Subcutaneous abdominal adipose tissue (tissue), 5 donors: ENCODE measurements at regions not wholly inside any gene's neighbourhood (a gene's known extent, or its start where the extent isn't known, plus 50 kb on each side); places are given as distances from the start of the nearest gene placed in this dataset.

Source experiments
- H3K27ac ChIP-seq: one replicate; pipeline ENCODE4 v1.7.0; 2013; ENCODE audit warnings: low read depth, mild to moderate bottlenecking, inconsistent platforms, low read length, moderate library complexity
- H3K27me3 ChIP-seq, 5 donors: one replicate each; pipeline ENCODE4 v1.7.0; 2013; ENCODE audit warnings: low read length in 5 of 5, inconsistent platforms in 1 of 5; ENCODE audit not compliant: control insufficient read depth in 5 of 5, insufficient read depth in 4 of 5
- H3K36me3 ChIP-seq, 5 donors: one replicate each; pipeline ENCODE4 v1.7.0; 2013; ENCODE audit warnings: low read length in 5 of 5; ENCODE audit not compliant: control insufficient read depth in 5 of 5, insufficient read depth in 5 of 5
- H3K4me1 ChIP-seq, 5 donors: one replicate each; pipeline ENCODE4 v1.7.0; 2013; ENCODE audit warnings: low read length in 5 of 5, mild to moderate bottlenecking in 3 of 5, moderate library complexity in 1 of 5; ENCODE audit not compliant: control insufficient read depth in 5 of 5, insufficient read depth in 5 of 5
- H3K4me3 ChIP-seq, 5 donors: one replicate each; pipeline ENCODE4 v1.7.0; 2013; ENCODE audit warnings: low read length in 5 of 5, low read depth in 1 of 5
- H3K9ac ChIP-seq, 5 donors: one replicate each; pipeline ENCODE4 v1.7.0; 2013; ENCODE audit warnings: low read length in 5 of 5, mild to moderate bottlenecking in 4 of 5, moderate library complexity in 3 of 5
- H3K9me3 ChIP-seq, 5 donors: one replicate each; pipeline ENCODE4 v1.7.0; 2013; ENCODE audit warnings: low read length in 5 of 5; ENCODE audit not compliant: control insufficient read depth in 5 of 5
- donor health status: healthy.
- donor health status: healthy.
- donor health status: healthy.
- donor health status: healthy.
- donor health status: healthy.

- Histone ChIP-seq H3K9ac (no peak overlapping the region), H3K27ac (no peak overlapping the region), H3K36me3 (no peaks in the 10 kb centered on the region), H3K4me3 (no peak overlapping the region), H3K9me3 (peaks cover 0 to 4% (median 0%) of the 10 kb centered on the region in 5 donors), H3K27me3 (no peaks in the 10 kb centered on the region), H3K4me1 (peaks cover 0 to 2% (median 0%) of the 10 kb centered on the region in 5 donors)
These were observed 465.3 kb upstream of the CLINT1 start for GRCh38 chr5:158324236-158324635.

- Histone ChIP-seq H3K27ac (no peak overlapping the region), H3K27me3 (no peaks in the 10 kb centered on the region), H3K4me1 (peaks cover 0 to 2% (median 0%) of the 10 kb centered on the region in 5 donors), H3K4me3 (no peak overlapping the region), H3K9ac (no peak overlapping the region), H3K9me3 (no peaks in the 10 kb centered on the region), H3K36me3 (no peaks in the 10 kb centered on the region)
These were observed 463.7 kb upstream of the CLINT1 start for GRCh38 chr5:158322620-158323019.

GRCh38 chr5:158320934-158321333, 462.0 kb upstream of the CLINT1 start:
- H3K27ac ChIP-seq = no peak overlapping the region
- H3K9ac ChIP-seq = no peak overlapping the region

GRCh38 chr5:158320178-158320674, 461.3 kb upstream of the CLINT1 start:
- Histone ChIP-seq H3K4me1 (no peaks in the 10 kb centered on the region), H3K9me3 (no peaks in the 10 kb centered on the region), H3K27ac (no peak overlapping the region), H3K9ac (no peak overlapping the region), H3K4me3 (no peak overlapping the region), H3K27me3 (no peaks in the 10 kb centered on the region), H3K36me3 (no peaks in the 10 kb centered on the region)

More at GRCh38 chr5:158320934-158321333, 462.0 kb upstream of the CLINT1 start:
- H3K36me3 ChIP-seq = no peaks in the 10 kb centered on the region
- H3K27me3 ChIP-seq = no peaks in the 10 kb centered on the region
- no peaks in the 10 kb centered on the region for H3K9me3 ChIP-seq
- H3K4me3 ChIP-seq = no peak overlapping the region
- no peaks in the 10 kb centered on the region for H3K4me1 ChIP-seq

GRCh38 chr5:158317507-158317906, 458.6 kb upstream of the CLINT1 start:
- no peaks in the 10 kb centered on the region for H3K36me3 ChIP-seq
- no peaks in the 10 kb centered on the region for H3K9me3 ChIP-seq
- H3K4me1 ChIP-seq = no peaks in the 10 kb centered on the region

GRCh38 chr5:158313733-158314464, 455.0 kb upstream of the CLINT1 start:
- no peak overlapping the region for H3K4me3 ChIP-seq
- no peaks in the 10 kb centered on the region for H3K4me1 ChIP-seq
- no peaks in the 10 kb centered on the region for H3K9me3 ChIP-seq
- H3K9ac ChIP-seq = no peak overlapping the region
- no peaks in the 10 kb centered on the region for H3K36me3 ChIP-seq
- H3K27ac ChIP-seq = no peak overlapping the region
- no peaks in the 10 kb centered on the region for H3K27me3 ChIP-seq

More at GRCh38 chr5:158317507-158317906, 458.6 kb upstream of the CLINT1 start:
- Histone ChIP-seq H3K4me3 (no peak overlapping the region), H3K27me3 (no peaks in the 10 kb centered on the region), H3K27ac (no peak overlapping the region), H3K9ac (no peak overlapping the region)

- Histone ChIP-seq H3K36me3 (no peaks in the 10 kb centered on the region), H3K4me3 (no peak overlapping the region), H3K4me1 (no peaks in the 10 kb centered on the region), H3K27me3 (no peaks in the 10 kb centered on the region), H3K9ac (no peak overlapping the region), H3K27ac (no peak overlapping the region), H3K9me3 (no peaks in the 10 kb centered on the region)
These were observed 454.2 kb upstream of the CLINT1 start for GRCh38 chr5:158313027-158313732.

- H3K27me3 ChIP-seq = no peaks in the 10 kb centered on the region
These were observed 450.3 kb upstream of the CLINT1 start for GRCh38 chr5:158309088-158309807.

GRCh38 chr5:158308429-158309025, 449.6 kb upstream of the CLINT1 start:
- Histone ChIP-seq H3K9me3 (no peaks in the 10 kb centered on the region), H3K36me3 (no peaks in the 10 kb centered on the region), H3K27ac (no peak overlapping the region), H3K4me1 (no peaks in the 10 kb centered on the region), H3K27me3 (no peaks in the 10 kb centered on the region), H3K4me3 (no peak overlapping the region), H3K9ac (no peak overlapping the region)

More at GRCh38 chr5:158309088-158309807, 450.3 kb upstream of the CLINT1 start:
- H3K4me1 ChIP-seq = no peaks in the 10 kb centered on the region
- H3K36me3 ChIP-seq = no peaks in the 10 kb centered on the region
- H3K27ac ChIP-seq = no peak overlapping the region
- no peak overlapping the region for H3K9ac ChIP-seq
- H3K4me3 ChIP-seq = no peak overlapping the region
- H3K9me3 ChIP-seq = no peaks in the 10 kb centered on the region
